Ovary (tissue), 3 donors: ENCODE measurements at regions not wholly inside any gene's neighbourhood (a gene's known extent, or its start where the extent isn't known, plus 50 kb on each side); places are given as distances from the start of the nearest gene placed in this dataset.

ENCODE experiments used
- POLR2A ChIP-seq: fragments of 450-650 bp; IDR thresholded peaks from one replicate; pipeline ENCODE4 v1.6.1; 2017; ENCODE audit warnings: antibody characterized with exemption, mild to moderate bottlenecking, moderate library complexity
- TF ChIP-seq, protein P1 (sequence below), 3 donors: fragments of 450-650 bp in 2 of 3; fragments of 200-600 bp in 1 of 3; IDR thresholded peaks; one replicate each; pipeline versions ENCODE4 v1.5.1 to v1.8.0; 2016 to 2022; ENCODE audit warnings: antibody characterized with exemption in 3 of 3, mild to moderate bottlenecking in 1 of 3
- donor health status: DM: no; HTN: no; CAD: no.

DNA sequence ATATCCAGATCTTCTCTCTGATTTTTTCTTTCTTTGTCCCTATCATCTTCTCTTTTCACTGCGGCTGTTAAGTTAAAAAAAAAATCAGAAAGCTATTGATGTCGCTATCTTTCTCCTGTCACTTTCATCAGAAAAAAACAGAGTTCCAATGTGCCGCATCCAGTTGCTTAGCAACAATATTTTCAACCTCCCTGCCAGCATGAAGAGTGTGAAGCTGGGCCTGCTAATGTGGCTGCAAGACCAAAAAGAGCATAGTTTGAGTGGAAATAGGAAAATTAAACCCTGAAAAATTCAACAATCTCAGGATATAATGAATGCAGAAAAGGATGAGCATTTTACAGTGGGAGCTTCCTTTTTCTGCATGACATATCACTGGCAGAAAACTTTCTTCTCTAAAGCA, 1025.4 kb upstream of the LRFN5 start:
- TF ChIP-seq, protein P1, sequence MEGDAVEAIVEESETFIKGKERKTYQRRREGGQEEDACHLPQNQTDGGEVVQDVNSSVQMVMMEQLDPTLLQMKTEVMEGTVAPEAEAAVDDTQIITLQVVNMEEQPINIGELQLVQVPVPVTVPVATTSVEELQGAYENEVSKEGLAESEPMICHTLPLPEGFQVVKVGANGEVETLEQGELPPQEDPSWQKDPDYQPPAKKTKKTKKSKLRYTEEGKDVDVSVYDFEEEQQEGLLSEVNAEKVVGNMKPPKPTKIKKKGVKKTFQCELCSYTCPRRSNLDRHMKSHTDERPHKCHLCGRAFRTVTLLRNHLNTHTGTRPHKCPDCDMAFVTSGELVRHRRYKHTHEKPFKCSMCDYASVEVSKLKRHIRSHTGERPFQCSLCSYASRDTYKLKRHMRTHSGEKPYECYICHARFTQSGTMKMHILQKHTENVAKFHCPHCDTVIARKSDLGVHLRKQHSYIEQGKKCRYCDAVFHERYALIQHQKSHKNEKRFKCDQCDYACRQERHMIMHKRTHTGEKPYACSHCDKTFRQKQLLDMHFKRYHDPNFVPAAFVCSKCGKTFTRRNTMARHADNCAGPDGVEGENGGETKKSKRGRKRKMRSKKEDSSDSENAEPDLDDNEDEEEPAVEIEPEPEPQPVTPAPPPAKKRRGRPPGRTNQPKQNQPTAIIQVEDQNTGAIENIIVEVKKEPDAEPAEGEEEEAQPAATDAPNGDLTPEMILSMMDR (IDR thresholded peaks at IDR 0.05) = no peak
- no peak for TF ChIP-seq POLR2A
